Colonic mucosa (tissue), 4 donors: ENCODE measurements at regions not wholly inside any gene's neighbourhood (a gene's known extent, or its start where the extent isn't known, plus 50 kb on each side); places are given as distances from the start of the nearest gene placed in this dataset.

ENCODE experiments used
- DNase-seq: peaks from one replicate; pipeline ENCODE4 v3.0.0-alpha.2; 2020
- H3K27ac ChIP-seq: fragments of 200-600 bp; one replicate; pipeline ENCODE4 v1.8.0; 2021
- H3K27me3 ChIP-seq: fragments of 200-600 bp; one replicate; pipeline ENCODE4 v1.8.0; 2021
- H3K36me3 ChIP-seq: fragments of 200-600 bp; one replicate; pipeline ENCODE4 v1.8.0; 2021
- H3K4me1 ChIP-seq: fragments of 200-600 bp; one replicate; pipeline ENCODE4 v1.8.0; 2021; ENCODE audit warnings: mild to moderate bottlenecking
- H3K4me3 ChIP-seq: fragments of 200-600 bp; one replicate; pipeline ENCODE4 v1.8.0; 2021
- H3K9ac ChIP-seq, 2 donors: one replicate each; pipeline ENCODE4 v1.7.0; 2013; ENCODE audit warnings: control low read depth in 2 of 2, low read depth in 2 of 2, low read length in 2 of 2
- H3K9me3 ChIP-seq: fragments of 200-600 bp; one replicate; pipeline ENCODE4 v1.8.0; 2021
- CTCF ChIP-seq: fragments of 200-600 bp; IDR thresholded peaks from one replicate; pipeline ENCODE4 v1.8.0; 2022; ENCODE audit warnings: antibody characterized with exemption, mild to moderate bottlenecking
- intact Hi-C: fragments of 100-400 bp; cut with DNase I; formaldehyde crosslinking; loops from one replicate; pipeline ENCODE4 v1.14.1; 2022
- donor health status: healthy.
- donor health status: DM: no; HTN: no; CAD: no.
- donor health status: DM: no; HTN: no; CAD: no.

DNA sequence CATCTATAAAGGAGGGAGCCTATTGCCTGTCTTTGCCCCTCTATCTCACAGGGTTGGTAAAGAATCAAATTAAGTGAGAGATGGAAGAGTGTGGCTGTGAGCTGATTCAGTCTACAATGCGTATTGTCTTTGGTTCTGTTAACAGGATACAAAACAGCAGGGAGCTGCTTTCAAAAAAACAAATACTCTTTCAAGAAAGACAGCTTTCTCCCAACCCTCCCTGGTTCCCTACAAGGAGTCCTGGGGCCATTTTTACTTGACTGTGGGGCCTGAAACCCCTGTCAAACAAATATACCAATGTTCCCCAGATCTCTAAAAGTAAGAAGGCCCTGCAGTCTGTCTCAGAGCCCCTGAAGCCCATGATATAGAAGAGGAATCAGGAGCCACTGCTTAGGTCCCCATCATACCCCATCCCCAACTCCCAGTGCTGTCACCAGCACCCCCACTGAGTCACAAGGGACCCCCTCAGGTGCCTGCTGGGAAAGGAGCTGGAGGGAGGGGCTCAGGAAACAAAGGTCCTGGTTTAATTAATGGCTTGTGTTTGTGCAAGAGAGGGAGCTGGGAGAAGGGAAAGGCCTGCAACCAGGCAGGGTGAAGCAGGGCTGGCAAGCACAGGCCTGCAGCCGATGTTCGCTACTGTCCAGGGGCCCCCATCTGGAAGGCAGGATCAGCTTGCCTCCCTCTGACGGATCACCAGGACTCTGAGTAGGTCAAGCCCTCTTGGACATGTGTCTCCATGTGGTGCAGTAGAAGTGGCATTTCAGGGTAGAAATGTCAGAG is 182.0 kb upstream of the GHITM start:
- no peak overlapping the region for H3K4me3 ChIP-seq
- H3K9ac ChIP-seq = no peak overlapping the region
- no peak for DNase-seq
- H3K27ac ChIP-seq = no peak overlapping the region
- no peaks in the 10 kb centered on the region for H3K9me3 ChIP-seq
- H3K36me3 ChIP-seq = no peaks in the 10 kb centered on the region
- no peak for TF ChIP-seq CTCF
- no peaks in the 10 kb centered on the region for H3K27me3 ChIP-seq
- intact Hi-C loops = no loop called here
- H3K4me1 ChIP-seq = no peaks in the 10 kb centered on the region

DNA sequence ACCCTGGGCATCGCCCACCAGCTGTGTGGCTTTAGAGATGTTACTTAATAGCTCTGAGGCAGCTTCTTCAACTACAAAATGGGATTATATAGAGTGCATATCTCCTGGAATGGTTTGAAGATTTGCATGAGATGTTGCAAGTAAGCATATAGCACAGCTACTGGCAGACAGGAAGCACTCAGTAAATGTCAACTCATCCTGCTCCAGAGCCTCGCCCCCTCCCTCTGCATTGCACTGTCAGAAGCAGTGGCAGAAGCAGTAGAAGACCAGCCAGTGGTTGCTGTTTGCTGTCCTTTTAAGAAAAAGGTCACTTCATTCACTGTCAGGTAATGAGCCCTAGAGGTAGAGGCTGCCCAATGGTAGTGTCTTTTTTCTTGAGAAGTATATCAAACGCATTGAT is 180.0 kb upstream of the GHITM start:
- intact Hi-C loops = no loop called here

GRCh38 chr10:83960125-83960524 is 179.2 kb upstream of the GHITM start:
- no peaks in the 10 kb centered on the region for H3K36me3 ChIP-seq
- H3K9ac ChIP-seq = no peak overlapping the region
- TF ChIP-seq CTCF = no peak
- no peaks in the 10 kb centered on the region for H3K9me3 ChIP-seq
- no peak for DNase-seq
- no peak overlapping the region for H3K4me3 ChIP-seq
- no peaks in the 10 kb centered on the region for H3K27me3 ChIP-seq
- H3K4me1 ChIP-seq = no peaks in the 10 kb centered on the region
- intact Hi-C loops = no loop called here
- no peak overlapping the region for H3K27ac ChIP-seq

More for the DNA sequence above, 180.0 kb upstream of the GHITM start:
- Histone ChIP-seq H3K36me3 (no peaks in the 10 kb centered on the region), H3K27ac (no peak overlapping the region), H3K9me3 (no peaks in the 10 kb centered on the region), H3K4me1 (no peaks in the 10 kb centered on the region), H3K27me3 (no peaks in the 10 kb centered on the region), H3K4me3 (no peak overlapping the region), H3K9ac (no peak overlapping the region)
- DNase-seq = no peak
- TF ChIP-seq CTCF = no peak

DNA sequence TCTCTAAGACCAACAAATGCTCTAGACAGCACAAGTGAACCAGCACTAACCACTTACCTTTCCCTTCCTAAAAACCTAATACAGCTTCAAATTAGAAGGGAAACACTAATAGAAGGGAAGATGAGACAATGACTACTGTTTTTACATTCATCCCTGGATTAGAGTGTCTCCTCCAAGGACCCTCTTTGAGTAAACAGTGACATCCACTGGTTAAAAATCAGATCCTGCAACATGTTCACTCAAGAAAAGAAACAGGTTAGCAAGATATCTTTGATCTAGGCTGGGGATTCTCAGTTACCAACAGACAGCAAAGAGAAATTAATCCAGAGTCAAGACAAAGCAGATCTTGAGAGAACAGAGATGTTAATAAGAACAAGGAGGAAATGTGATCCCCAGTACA is 177.7 kb upstream of the GHITM start:
- H3K4me1 ChIP-seq = no peaks in the 10 kb centered on the region
- no peak for DNase-seq
- no peaks in the 10 kb centered on the region for H3K9me3 ChIP-seq
- intact Hi-C loops = no loop called here
- H3K9ac ChIP-seq = no peak overlapping the region
- no peaks in the 10 kb centered on the region for H3K27me3 ChIP-seq
- H3K27ac ChIP-seq = no peak overlapping the region
- H3K36me3 ChIP-seq = no peaks in the 10 kb centered on the region
- no peak overlapping the region for H3K4me3 ChIP-seq
- TF ChIP-seq CTCF = no peak

GRCh38 chr10:83963446-83963845 is 175.9 kb upstream of the GHITM start:
- no peak overlapping the region for H3K9ac ChIP-seq
- H3K27ac ChIP-seq = no peak overlapping the region
- no peak overlapping the region for H3K4me3 ChIP-seq
- no peaks in the 10 kb centered on the region for H3K9me3 ChIP-seq
- H3K36me3 ChIP-seq = no peaks in the 10 kb centered on the region
- intact Hi-C loops = no loop called here
- no peaks in the 10 kb centered on the region for H3K27me3 ChIP-seq
- no peak for TF ChIP-seq CTCF
- H3K4me1 ChIP-seq = no peaks in the 10 kb centered on the region
- DNase-seq = no peak
